GM13977 (cell line): ENCODE measurements at regions not wholly inside any gene's neighbourhood (a gene's known extent, or its start where the extent isn't known, plus 50 kb on each side); places are given as distances from the start of the nearest gene placed in this dataset.

Experiments
- DNase-seq: peaks from one replicate; pipeline ENCODE4 v3.0.0; 2012; ENCODE audit warnings: low spot score
- CTCF ChIP-seq: IDR thresholded peaks from 2 replicates; pipeline ENCODE4 v1.5.1; 2012; ENCODE audit warnings: mild to moderate bottlenecking, control low read depth; ENCODE audit not compliant: insufficient read depth; ENCODE audit errors: extremely low read depth, missing control alignments
- in situ Hi-C: fragments of 300-500 bp; cut with MboI; formaldehyde crosslinking; loops from one replicate; pipeline ENCODE4 v1.12.0; 2022; ENCODE audit warnings: low sequenced_read_pairs, low pct_unique_long_range_greater_than_20kb, mixed read lengths, inconsistent platforms; ENCODE audit not compliant: unreplicated experiment

DNA sequence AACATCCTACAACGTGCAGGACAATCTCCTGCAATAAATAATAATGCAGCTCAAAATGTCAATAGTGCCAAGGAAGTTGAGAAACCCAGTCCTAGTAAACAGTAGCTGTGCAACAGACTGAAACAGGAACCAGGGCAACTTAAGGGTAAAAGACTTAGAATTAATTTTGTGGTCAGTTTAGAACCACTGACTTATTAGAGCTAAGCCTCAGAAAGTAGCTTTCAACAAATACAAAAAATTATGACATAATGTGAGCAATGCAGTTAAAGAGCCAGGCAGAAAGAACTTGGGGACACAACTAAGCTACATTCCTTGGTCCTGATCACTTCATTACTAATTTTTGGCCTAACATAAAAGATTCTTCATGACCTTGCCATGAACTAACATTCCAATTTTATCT is 195.4 kb downstream of the MACC1 start:
- DNase-seq: no peak
- TF ChIP-seq CTCF: no peak
- in situ Hi-C loops: no loop called here

DNA sequence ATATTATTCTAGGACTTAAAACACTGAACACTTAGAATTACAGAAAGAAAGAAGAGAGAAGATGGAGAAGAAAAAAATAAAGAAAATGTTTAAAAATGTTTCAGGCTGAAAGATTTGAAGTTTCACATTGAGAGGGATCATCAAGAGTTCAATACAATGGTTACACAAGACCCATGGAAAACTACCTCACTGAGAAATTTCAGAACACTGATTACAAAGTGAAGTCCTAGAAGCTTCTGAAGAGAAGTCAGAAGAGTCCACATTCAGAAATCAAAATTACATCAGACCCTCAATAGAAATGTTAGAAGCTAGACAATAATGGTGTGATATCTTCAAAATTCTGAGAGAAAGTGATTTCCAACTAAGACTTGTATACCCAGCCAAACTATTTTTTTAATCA is 196.1 kb downstream of the MACC1 start:
- TF ChIP-seq CTCF: no peak
- DNase-seq: no peak
- in situ Hi-C loops: no loop called here

DNA sequence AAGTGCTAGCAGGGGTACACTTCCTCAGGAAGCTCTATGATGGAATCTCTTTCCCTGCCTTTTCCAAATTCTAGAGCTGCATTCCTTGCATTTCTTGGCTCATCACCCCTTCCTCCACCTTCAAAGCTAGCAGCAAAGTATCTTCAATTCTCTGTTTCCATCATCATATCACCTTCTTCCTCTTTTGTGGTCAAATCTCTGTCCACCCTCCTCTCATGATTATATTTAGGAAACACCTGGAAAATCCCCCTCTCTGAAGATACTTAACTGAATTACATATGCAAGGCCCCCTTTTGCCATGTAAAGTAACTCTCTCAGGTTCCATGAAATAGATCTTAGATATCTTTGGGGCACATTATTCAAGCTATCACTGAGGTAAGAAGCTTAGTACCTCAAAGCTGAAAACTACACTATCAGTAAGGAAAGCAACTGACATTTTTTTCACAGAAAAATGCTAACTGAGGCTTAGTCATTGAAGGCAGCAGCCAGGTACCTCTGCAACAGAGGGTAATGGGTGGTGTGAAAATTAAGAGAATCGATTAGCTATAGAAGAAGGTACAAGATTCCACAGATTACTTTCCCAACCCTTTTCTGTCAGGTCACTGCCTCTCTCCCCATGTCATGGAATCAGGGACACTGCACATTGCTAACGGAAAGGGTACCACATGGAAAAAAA is 197.3 kb downstream of the MACC1 start:
- in situ Hi-C loops: no loop called here
- no peak for TF ChIP-seq CTCF
- DNase-seq: no peak

DNA sequence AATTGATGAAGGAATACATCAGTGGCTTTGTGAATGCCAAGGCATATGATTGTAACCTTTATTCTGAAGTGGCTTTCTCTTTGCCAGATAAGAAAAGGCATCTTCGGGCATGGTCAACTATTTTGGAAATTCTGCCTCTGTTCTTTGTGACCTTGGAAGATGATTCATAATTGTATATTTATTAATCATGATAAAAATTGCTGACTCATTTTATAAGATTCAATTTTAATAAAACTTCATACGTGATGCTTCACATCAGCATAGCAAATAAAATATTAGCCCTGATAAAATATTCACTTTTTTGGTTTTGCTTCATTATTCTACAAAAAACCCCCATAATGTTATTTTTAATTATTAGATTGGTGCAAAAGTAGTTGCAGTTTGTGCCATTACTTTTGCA is 200.5 kb downstream of the MACC1 start:
- DNase-seq: no peak
- in situ Hi-C loops: no loop called here
- no peak for TF ChIP-seq CTCF

DNA sequence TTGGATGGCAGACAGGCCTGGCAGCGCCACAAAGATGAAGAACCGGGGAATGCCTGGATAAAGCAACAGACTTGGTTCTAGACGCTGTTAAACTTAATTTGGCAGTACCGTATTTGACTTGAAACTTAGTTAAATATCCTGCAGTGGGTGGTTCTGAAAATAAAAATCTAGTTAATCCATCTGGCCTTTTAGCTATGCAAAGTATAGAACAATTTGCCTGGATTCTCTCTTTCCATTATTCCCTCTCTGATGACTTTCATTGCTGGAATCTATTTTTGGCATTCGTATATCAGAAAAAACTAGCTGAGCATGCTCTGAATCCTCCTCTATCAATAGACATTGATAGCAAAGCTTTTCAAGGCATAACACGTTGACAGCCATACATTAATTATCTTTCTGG is 203.6 kb downstream of the MACC1 start:
- no peak for TF ChIP-seq CTCF
- in situ Hi-C loops: no loop called here
- no peak for DNase-seq

- DNase-seq: no peak
- in situ Hi-C loops: no loop called here
- no peak for TF ChIP-seq CTCF
Measured at GRCh38 chr7:20012100-20012499, 205.1 kb downstream of the MACC1 start.
